ENCODE measurements at regions not wholly inside any gene's neighbourhood (a gene's known extent, or its start where the extent isn't known, plus 50 kb on each side); places are given as distances from the start of the nearest gene placed in this dataset.
"Not testable (repeated sequence)": the region's sequence is repeated elsewhere in the genome, so short reads cannot be mapped to it uniquely, and the experiment has no call there.

- DNase-seq = no peak
Observed at GRCh38 chr7:9082203-9082602, 648.8 kb downstream of the NXPH1 start.

DNA sequence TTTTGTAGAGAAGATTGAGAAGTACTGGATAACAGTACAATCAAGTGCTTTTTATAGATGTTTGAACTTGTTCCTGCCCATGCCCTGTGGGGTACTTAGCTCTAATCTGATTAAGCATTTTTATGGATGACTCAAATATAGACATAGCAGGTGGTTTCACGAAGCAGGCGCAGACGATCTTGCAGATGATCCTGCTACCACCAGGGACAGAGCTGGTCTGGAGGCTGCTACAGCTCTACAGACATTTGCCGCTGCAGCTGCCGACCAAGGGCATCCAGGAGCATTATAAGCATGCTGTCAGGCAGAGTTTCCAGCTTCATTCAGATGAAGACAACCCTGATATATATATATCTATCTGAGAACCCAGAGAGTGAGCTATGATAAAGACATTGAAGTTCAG is 650.4 kb downstream of the NXPH1 start:
- no peak for DNase-seq

GRCh38 chr7:9091282-9091681 is 657.9 kb downstream of the NXPH1 start:
- no peak for DNase-seq

- DNase-seq = no peak
Observed at GRCh38 chr7:9097565-9098060, 664.2 kb downstream of the NXPH1 start.

DNA sequence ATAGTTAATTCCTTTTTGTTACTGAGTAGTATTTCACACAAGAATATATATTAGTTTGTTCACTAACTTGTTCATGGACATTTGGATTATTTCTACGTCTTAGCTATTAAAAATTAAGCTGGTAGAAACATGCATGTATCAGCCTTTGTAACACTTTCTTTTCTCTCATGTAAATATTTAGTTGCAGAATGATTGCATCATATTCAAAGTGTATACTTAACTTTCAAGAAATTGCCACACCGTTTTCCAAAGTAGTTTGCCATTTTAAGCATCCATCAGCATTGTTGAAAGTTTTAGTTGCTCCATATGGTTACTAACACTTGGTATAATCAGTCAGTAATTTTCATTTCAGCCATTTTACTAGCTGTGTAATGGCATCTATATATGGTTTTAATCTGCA is 666.9 kb downstream of the NXPH1 start:
- DNase-seq = no peak

GRCh38 chr7:9102846-9103245 is 669.4 kb downstream of the NXPH1 start:
- DNase-seq = no peak

DNA sequence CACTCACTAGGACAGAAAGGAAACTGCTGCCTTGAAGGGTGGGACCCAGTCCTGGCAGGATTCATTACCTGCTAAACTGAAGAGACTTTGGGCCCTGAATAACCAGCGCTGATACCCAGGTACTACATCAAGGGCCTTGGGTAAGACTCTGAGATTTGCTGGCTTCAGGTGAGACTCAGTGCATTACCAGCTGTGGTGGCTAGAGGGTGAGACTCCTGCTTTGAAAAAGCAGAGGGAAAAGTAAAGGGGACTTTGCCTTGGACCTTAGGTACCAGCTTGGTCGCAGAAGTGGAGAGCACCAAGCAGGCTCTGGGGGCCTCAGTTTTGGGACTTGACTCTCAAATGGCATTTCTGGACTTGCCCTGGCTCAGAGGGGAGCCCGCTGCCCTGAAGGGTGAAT is 673.3 kb downstream of the NXPH1 start:
- DNase-seq = no peak

DNA sequence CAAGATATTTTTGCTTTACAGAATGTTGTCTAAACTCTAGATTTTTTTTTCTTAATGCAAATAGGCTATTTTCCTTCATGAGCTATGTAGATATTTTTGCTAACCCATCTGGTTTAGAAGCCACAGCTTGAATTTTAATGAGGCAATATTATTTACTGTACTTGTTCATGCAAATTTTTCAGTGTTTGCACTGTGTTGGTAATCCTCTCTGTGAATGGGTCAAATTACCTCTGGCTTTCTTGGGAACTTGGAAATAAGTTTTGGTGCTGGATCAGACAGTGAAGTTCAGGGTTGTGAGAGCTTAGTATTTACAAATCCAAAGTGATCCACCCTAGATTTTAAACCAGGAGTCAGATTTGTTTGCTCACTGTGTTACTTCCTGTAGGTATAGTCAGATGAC is 686.9 kb downstream of the NXPH1 start:
- no peak for DNase-seq

DNA sequence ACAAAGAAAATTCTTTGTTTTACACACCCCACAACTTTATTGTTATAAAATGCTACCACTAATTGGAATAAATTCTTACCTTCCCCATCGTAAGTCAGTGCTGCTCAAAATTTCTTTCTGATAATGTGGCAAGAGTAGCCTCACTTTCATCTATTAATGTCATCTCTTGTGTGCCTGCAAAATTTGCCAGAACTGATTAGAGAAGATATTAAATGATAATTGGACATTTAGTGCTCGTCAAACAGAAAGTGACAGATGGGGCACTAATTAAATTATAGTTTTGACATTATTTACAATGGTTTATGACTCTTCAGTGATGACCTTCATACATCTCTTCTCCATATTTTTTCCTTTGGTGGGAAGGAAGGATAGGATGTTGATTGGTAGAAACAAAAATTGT is 690.9 kb downstream of the NXPH1 start:
- DNase-seq = no peak

- no peak for DNase-seq
Observed at GRCh38 chr7:9125246-9125645, 691.8 kb downstream of the NXPH1 start.

GRCh38 chr7:9127901-9128300 is 694.5 kb downstream of the NXPH1 start:
- DNase-seq = no peak

DNA sequence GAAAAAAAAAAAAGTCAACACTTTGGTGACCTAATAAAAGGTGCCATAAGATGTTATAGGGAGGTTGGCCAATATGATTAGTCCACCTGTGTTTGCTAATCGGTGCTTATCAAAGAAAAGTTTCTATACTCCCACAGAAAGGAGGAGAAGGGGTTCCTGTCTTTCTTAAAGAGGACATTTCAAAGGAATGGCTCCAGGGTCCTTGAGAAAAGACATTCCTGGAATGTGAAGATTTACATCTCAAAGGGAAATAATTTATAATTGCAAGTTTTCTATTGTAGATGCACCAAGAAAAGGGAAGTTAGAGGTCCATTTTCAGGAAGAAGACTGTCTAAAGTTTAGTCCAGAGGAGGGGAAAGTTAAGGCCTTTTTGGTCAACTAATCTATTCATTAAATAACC is 715.3 kb downstream of the NXPH1 start:
- no peak for DNase-seq

GRCh38 chr7:9149499-9150082 is 716.2 kb downstream of the NXPH1 start:
- no peak for DNase-seq

- not testable (repeated sequence) for DNase-seq
Observed at GRCh38 chr7:9163691-9164090, 730.3 kb downstream of the NXPH1 start.

GRCh38 chr7:9175871-9176270 is 742.5 kb downstream of the NXPH1 start:
- DNase-seq = no peak

- DNase-seq = no peak
Observed at GRCh38 chr7:9181356-9181755, 747.9 kb downstream of the NXPH1 start.

DNA sequence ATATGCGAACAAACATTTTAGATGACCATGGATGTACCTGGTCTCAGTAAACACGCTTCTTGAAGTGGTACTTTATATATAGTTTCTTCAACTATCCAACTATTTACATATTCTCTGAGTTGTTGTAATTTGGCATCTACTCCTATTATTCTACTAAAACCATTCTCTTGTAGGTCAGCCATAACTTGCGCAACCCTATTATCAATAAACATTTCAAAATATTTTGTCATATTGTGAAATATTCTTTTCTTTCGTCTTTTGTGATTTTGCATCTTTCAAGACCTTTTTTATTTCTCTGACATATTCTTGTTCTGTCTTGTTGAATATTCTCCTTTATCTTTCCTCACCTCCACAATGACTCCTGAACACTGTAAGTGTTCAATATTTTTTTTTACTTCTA is 753.3 kb downstream of the NXPH1 start:
- DNase-seq = no peak

DNA sequence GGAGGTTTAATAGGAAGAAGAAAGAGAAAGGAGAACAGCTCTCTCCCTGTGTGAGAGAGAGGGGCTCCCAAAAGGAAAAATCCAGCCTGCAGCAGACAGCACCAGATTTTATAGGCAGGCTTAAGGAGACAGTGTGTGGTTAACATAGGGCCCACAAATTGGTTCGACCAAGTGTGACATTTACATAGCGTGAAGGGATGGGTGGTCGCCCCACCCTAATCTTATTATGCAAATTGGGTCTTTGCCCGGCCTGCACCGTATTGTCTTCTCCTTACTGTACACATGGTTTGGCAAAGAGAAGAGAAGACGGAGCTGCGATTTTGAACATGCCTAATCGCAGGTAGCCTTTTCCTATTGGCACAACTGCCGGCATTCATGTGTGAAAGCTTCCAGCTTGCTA is 756.3 kb downstream of the NXPH1 start:
- DNase-seq = no peak

DNA sequence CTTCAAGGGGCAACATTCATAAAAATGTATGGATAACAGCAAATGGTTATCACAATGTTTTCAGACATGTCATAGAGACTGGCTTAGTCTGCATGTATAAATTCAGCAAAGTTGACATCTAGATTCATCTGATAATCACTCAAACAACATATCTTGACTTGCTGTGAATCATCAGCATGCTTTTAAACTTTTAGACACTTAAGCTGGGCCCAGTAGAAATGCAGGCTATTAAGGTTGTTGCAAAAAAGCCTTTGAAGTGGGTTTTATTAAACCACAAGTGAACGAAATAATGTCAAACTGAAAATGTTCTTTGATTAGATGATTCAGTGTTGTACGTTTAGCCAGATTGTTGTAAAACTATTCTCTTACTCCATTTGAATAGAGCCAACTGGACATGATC is 759.6 kb downstream of the NXPH1 start:
- no peak for DNase-seq

- no peak for DNase-seq
Observed at GRCh38 chr7:9200626-9201025, 767.2 kb downstream of the NXPH1 start.

DNA sequence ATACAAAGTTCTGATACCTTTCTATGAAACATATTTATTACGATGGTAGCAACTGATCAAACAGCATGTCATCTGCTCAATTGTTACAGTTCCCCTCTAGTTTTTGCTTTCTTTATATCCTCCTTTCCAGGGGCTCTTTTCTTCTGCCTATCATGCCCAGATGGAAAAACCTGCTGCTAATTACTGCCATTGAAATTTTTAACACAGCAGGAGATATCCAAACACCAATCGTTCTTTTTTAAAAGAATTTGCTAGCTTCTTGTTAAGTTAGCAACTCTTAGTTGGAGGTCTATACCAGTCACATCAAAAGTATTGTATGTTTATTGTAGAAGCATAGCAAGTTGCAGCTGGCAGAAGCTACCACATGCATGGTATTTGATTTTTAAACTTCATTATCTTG is 768.5 kb downstream of the NXPH1 start:
- DNase-seq = no peak

DNA sequence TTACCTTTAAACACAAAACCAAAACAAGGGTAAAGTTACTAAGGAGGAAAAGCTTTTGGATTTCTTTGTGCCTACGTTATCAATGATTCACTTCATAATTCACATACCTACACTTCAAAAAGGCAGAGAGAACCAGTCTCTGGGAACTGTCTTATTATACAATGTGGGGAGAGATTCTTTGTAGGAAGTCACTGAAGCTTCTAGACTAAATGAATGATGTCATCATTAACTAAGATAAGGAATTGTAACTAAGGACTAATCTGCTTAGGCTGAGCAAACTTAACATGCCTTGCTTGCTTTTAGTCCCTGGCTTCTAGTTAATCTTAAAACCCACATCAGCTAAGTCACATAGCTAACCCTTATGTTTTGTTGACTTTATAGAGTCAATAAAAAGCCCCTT is 771.2 kb downstream of the NXPH1 start:
- no peak for DNase-seq

DNA sequence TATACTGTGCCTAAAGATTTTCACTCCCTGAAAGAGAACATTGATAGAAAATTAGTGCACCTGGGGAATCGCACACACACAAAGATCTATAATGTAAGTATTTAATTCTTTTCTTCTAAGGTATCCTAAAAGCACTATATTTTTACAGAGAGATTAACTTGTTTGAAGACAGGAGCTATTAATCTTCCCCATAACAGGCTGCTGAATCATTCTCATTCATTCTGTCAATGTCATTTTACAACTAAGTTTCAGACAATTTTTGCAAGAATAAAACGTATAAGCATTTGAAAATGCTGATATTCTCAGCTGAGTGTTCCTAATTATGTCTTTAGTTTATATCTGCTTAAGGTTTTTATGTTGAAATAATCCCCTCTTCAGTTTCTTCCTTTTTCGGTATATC is 776.7 kb downstream of the NXPH1 start:
- DNase-seq = no peak

DNA sequence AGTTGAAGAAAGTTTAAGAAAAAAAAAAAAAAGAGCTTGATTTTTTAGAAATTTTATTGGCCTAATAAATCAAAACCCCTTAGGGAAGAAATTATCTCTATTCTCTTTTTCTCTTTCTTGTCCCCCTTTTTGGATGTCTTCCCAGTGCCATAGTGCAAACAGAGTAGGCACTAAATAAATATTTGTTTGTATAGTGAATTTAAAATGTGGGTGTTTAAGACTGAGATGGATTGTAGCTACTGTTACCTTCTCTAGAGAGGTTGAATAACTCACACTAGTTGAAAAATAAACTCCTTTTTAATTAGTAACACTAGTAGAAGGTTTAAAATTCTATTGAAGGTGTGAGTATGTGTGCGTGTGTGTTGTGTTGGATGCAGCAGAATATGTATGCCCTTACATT is 783.8 kb downstream of the NXPH1 start:
- no peak for DNase-seq

- DNase-seq = no peak
Observed at GRCh38 chr7:9226500-9226899, 793.1 kb downstream of the NXPH1 start.

Data from stimulated activated CD4-positive, alpha-beta T cell treated with anti-CD3 and anti-CD28 coated beads, Interleukin-2, amount 100 ng/mL, for 48 hours (primary cell).